ENCODE measurements at regions not wholly inside any gene's neighbourhood (a gene's known extent, or its start where the extent isn't known, plus 50 kb on each side); places are given as distances from the start of the nearest gene placed in this dataset.

DNA sequence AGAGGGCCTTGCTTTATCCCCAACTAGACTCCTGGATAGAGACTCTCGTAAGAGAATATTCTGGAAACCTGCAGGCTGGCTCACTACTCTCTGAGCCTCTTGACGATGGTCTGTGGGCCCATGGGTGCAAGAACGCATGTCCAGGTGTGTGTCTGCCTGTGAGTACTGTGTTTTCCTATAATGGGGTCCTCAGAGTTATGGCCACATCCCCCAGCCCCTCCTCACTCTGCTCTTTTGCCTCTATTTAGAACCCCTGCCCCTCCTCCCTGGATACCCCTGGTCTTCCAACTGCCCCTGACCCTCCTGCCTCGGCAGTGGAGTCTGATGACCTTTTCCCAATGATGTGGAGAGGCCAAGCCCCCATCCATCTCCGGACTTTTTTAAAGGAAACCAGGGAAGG, 148.1 kb downstream of the ZFP36L2 start:
- peaks cover 39% of the 10 kb centered on the region for H3K4me1 ChIP-seq (ENCODE audit: control insufficient read depth, extremely low read depth, insufficient read depth, low read length)
- no peak overlapping the region for H3K4me2 ChIP-seq (ENCODE audit: insufficient read depth, low read length)
- no peaks in the 10 kb centered on the region for H3K9me1 ChIP-seq (replicated peaks; ENCODE audit: control insufficient read depth, extremely low read depth, insufficient read depth, low read length)
- no peaks in the 10 kb centered on the region for H3K36me3 ChIP-seq (ENCODE audit: control insufficient read depth in 2 of 2, extremely low read depth in 1 of 2, insufficient read depth in 2 of 2, low read length in 2 of 2)
- DNase-seq (ENCODE audit: low read depth, low spot score) = no peak
- no TSS peak for BruUV-seq (replicated peaks)
- no peak overlapping the region for H2AFZ ChIP-seq (ENCODE audit: low read depth, low read length)
- no peak for FAIRE-seq
- no peak for TF ChIP-seq MYC (IDR thresholded peaks at IDR 0.05; ENCODE audit: low read depth, low read length)
- TF ChIP-seq, protein P1, sequence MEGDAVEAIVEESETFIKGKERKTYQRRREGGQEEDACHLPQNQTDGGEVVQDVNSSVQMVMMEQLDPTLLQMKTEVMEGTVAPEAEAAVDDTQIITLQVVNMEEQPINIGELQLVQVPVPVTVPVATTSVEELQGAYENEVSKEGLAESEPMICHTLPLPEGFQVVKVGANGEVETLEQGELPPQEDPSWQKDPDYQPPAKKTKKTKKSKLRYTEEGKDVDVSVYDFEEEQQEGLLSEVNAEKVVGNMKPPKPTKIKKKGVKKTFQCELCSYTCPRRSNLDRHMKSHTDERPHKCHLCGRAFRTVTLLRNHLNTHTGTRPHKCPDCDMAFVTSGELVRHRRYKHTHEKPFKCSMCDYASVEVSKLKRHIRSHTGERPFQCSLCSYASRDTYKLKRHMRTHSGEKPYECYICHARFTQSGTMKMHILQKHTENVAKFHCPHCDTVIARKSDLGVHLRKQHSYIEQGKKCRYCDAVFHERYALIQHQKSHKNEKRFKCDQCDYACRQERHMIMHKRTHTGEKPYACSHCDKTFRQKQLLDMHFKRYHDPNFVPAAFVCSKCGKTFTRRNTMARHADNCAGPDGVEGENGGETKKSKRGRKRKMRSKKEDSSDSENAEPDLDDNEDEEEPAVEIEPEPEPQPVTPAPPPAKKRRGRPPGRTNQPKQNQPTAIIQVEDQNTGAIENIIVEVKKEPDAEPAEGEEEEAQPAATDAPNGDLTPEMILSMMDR (IDR thresholded peaks at IDR 0.05; ENCODE audit: extremely low read depth in 1 of 2, insufficient read depth in 1 of 2, low read depth in 1 of 2, low read length in 2 of 2) = no peak
- TF ChIP-seq POLR2AphosphoS5 (IDR thresholded peaks at IDR 0.05; ENCODE audit: insufficient read depth, low read depth, low read length) = no peak
- TF ChIP-seq EZH2 (IDR thresholded peaks at IDR 0.05; ENCODE audit: borderline replicate concordance, low read depth, low read length, severe bottlenecking) = no peak
- TF ChIP-seq, protein P2, sequence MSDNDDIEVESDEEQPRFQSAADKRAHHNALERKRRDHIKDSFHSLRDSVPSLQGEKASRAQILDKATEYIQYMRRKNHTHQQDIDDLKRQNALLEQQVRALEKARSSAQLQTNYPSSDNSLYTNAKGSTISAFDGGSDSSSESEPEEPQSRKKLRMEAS (IDR thresholded peaks at IDR 0.05; ENCODE audit: insufficient read depth, insufficient read length) = no peak
- no peak for TF ChIP-seq POLR2A (IDR thresholded peaks at IDR 0.05; ENCODE audit: low read depth, low read length)
- no peak for TF ChIP-seq FOS (IDR thresholded peaks at IDR 0.05; ENCODE audit: borderline replicate concordance, insufficient read depth, low read length)
- no peak for TF ChIP-seq GATA2 (IDR thresholded peaks at IDR 0.05; ENCODE audit: insufficient read depth, insufficient read length, low read depth, low read length)
- no peak for TF ChIP-seq JUN (IDR thresholded peaks at IDR 0.05; ENCODE audit: borderline replicate concordance, insufficient read depth, insufficient read length, low read depth)
- no peak overlapping the region for H3K4me3 ChIP-seq (replicated peaks in 1 of 3; ENCODE audit: insufficient read depth in 1 of 3, low read depth in 1 of 3, low read length in 3 of 3)
- intact Hi-C loops (cut with micrococcal nuclease) = no loop called here
- H3K79me2 ChIP-seq (ENCODE audit: control insufficient read depth, insufficient read depth, low read length) = no peaks in the 10 kb centered on the region
- H3K27ac ChIP-seq (ENCODE audit: insufficient read depth, low read depth, low read length) = no peak overlapping the region
- no peak overlapping the region for H3K9ac ChIP-seq (replicated peaks; ENCODE audit: extremely low read depth, insufficient read depth, low read length)
- H3K9me3 ChIP-seq (replicated peaks; ENCODE audit: control insufficient read depth, insufficient read depth, low read length) = no peaks in the 10 kb centered on the region
- dilution Hi-C loops (cut with MboI; ENCODE audit: extremely low pct_ligation_motif_present, low sequenced_read_pairs) = no loop called here
- H3K27me3 ChIP-seq (ENCODE audit: control insufficient read depth in 2 of 2, insufficient read depth in 2 of 2, low read length in 2 of 2) = no peaks in the 10 kb centered on the region
- no peaks in the 10 kb centered on the region for H4K20me1 ChIP-seq (replicated peaks; ENCODE audit: control insufficient read depth, extremely low read depth, insufficient read depth, low read length)
- ChIA-PET CTCF (interaction anchor here (0.6 to 1.5 kb wide), 3 partner anchors 8 to 96 kb away, joined by 3 to 8 read pairs (median 3); no protein-coding TSS in a partner anchor), POLR2A (interaction anchor here (1.2 kb wide), 1 partner anchor 148 kb away, joined by 4 read pairs; the partner anchor contains the start of gene ZFP36L2)

Data from endothelial cell of umbilical vein (primary cell).